DND-41 (cell line): ENCODE measurements at regions not wholly inside any gene's neighbourhood (a gene's known extent, or its start where the extent isn't known, plus 50 kb on each side); places are given as distances from the start of the nearest gene placed in this dataset.

ENCODE experiments used
- CTCF ChIP-seq: IDR thresholded peaks from 2 replicates; pipeline ENCODE4 v1.5.1; 2012; ENCODE audit warnings: borderline replicate concordance, low read length, moderate library complexity, mild to moderate bottlenecking; ENCODE audit not compliant: poor library complexity, severe bottlenecking; ENCODE audit errors: extremely low read depth
- EZH2 ChIP-seq: IDR thresholded peaks from 3 replicates; pipeline ENCODE4 v1.6.1; 2012; ENCODE audit warnings: borderline replicate concordance, low read depth, mild to moderate bottlenecking, moderate library complexity, low read length, inconsistent platforms; ENCODE audit not compliant: severe bottlenecking

DNA sequence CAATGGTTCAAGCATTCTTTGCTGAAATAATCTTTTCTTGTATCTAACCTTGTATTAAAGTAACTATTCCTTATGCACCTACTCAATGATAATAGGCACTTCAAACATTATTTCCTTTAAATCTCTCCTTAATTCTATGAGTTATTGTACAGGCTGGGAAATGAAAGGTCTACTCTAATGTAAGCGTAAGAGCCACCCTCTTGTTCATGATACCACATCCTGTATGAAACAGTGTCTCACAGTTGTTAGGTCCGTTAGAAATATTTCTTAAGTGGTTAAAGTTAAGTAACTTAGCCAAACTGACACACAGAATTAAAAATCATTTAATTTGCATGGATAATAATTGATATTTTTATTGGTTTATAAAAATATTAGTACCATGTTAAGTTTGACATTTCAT is 162.5 kb upstream of the RPRM start:
- TF ChIP-seq CTCF (no peak), EZH2 (no peak)
